Hepatocyte (in vitro differentiated cells): ENCODE measurements at regions not wholly inside any gene's neighbourhood (a gene's known extent, or its start where the extent isn't known, plus 50 kb on each side); places are given as distances from the start of the nearest gene placed in this dataset.

ENCODE experiments used
- DNase-seq: peaks from one replicate; pipeline ENCODE4 v3.0.0-alpha.2; 2016; ENCODE audit warnings: low spot score
- H2AFZ ChIP-seq: fragments of 200-600 bp; sonication (generic); 2 replicates; pipeline ENCODE4 v1.6.0; 2016; ENCODE audit warnings: antibody characterized with exemption, mild to moderate bottlenecking
- H3K27ac ChIP-seq: fragments of 200-600 bp; sonication (generic); 2 replicates; pipeline ENCODE4 v1.5.1; 2016; ENCODE audit warnings: mild to moderate bottlenecking
- H3K27me3 ChIP-seq: fragments of 200-600 bp; sonication (generic); 2 replicates; pipeline ENCODE4 v1.6.1; 2016
- H3K36me3 ChIP-seq: fragments of 200-600 bp; sonication (generic); replicated peaks from 2 replicates; pipeline ENCODE4 v1.5.1; 2016; ENCODE audit warnings: low read depth; ENCODE audit not compliant: insufficient read depth
- H3K4me1 ChIP-seq: fragments of 200-600 bp; sonication (generic); 2 replicates; pipeline ENCODE4 v1.5.1; 2016; ENCODE audit warnings: mild to moderate bottlenecking, moderate library complexity; ENCODE audit not compliant: insufficient read depth
- H3K4me2 ChIP-seq: fragments of 200-600 bp; sonication (generic); 2 replicates; pipeline ENCODE4 v1.6.0; 2016
- H3K4me3 ChIP-seq: fragments of 200-600 bp; sonication (generic); 2 replicates; pipeline ENCODE4 v1.5.1; 2016; ENCODE audit warnings: mild to moderate bottlenecking
- H3K79me2 ChIP-seq: fragments of 200-600 bp; sonication (generic); 2 replicates; pipeline ENCODE4 v1.6.0; 2017; ENCODE audit warnings: mild to moderate bottlenecking
- H3K9me2 ChIP-seq: fragments of 200-600 bp; sonication (generic); replicated peaks from 2 replicates; pipeline ENCODE4 v1.6.0; 2017; ENCODE audit warnings: mild to moderate bottlenecking; ENCODE audit not compliant: insufficient read depth
- H3K9me3 ChIP-seq: fragments of 200-600 bp; sonication (generic); 2 replicates; pipeline ENCODE4 v1.5.1; 2016; ENCODE audit warnings: low read depth, mild to moderate bottlenecking
- H4K20me1 ChIP-seq: fragments of 200-600 bp; sonication (generic); 2 replicates; pipeline ENCODE4 v1.6.0; 2016; ENCODE audit warnings: mild to moderate bottlenecking; ENCODE audit not compliant: insufficient read depth, poor library complexity, severe bottlenecking
- CTCF ChIP-seq: fragments of 200-600 bp; sonication (generic); IDR thresholded peaks from 2 replicates; pipeline ENCODE4 v1.5.1; 2016; ENCODE audit warnings: antibody characterized with exemption, mild to moderate bottlenecking; ENCODE audit not compliant: poor library complexity
- EZH2 ChIP-seq: fragments of 200-600 bp; sonication (generic); IDR thresholded peaks from 2 replicates; pipeline ENCODE4 v1.6.1; 2016; ENCODE audit warnings: antibody characterized with exemption, mild to moderate bottlenecking, borderline replicate concordance
- EZH2phosphoT487 ChIP-seq: fragments of 200-600 bp; sonication (generic); IDR thresholded peaks from one replicate; pipeline ENCODE4 v1.6.1; 2018; ENCODE audit warnings: antibody characterized with exemption, mild to moderate bottlenecking, low read depth, moderate library complexity; ENCODE audit not compliant: unreplicated experiment, severe bottlenecking
- WGBS: methylation state at CpG from one replicate; pipeline ENCODE4 v1.1.6; 2016; ENCODE audit warnings: low lambda C conversion rate; ENCODE audit errors: missing lambda C conversion rate; 5-methylcytosine and 5-hydroxymethylcytosine counted together

DNA sequence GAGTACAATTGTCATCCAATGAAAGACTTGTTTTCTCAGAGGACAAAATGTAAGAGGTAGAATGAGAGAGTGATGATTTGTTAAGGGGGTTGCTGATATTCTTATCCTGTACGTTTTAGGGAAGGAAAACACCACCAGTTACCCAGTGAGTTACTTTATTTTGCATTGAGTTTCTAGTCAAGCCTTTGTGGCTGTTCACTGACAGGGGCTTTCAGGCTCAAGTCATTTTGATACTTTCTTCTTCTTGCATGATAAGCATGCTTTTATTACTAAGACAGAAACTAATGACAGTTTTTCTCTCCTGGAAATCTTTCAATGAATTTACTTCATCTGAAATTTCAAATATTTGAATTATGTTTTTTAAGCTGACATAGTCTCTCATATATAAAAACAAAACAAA is 710.2 kb upstream of the POM121L12 start:
- DNase-seq = no peak
- Histone ChIP-seq H4K20me1 (no peaks in the 10 kb centered on the region), H3K79me2 (no peaks in the 10 kb centered on the region), H2AFZ (no peak overlapping the region), H3K4me1 (no peaks in the 10 kb centered on the region), H3K27me3 (no peaks in the 10 kb centered on the region), H3K9me3 (no peaks in the 10 kb centered on the region), H3K27ac (no peak overlapping the region), H3K9me2 (no peaks in the 10 kb centered on the region), H3K36me3 (no peaks in the 10 kb centered on the region), H3K4me2 (no peak overlapping the region), H3K4me3 (no peak overlapping the region)
- WGBS = 68% methylated on average over 1 of the region's 1 CpG
- TF ChIP-seq EZH2 (no peak), EZH2phosphoT487 (no peak), CTCF (no peak)

- H3K27ac ChIP-seq = no peak overlapping the region
- no peaks in the 10 kb centered on the region for H4K20me1 ChIP-seq
- H3K4me2 ChIP-seq = no peak overlapping the region
- no peaks in the 10 kb centered on the region for H3K9me3 ChIP-seq
- TF ChIP-seq EZH2 (no peak), EZH2phosphoT487 (no peak), CTCF (no peak)
- H3K79me2 ChIP-seq = no peaks in the 10 kb centered on the region
- H3K9me2 ChIP-seq = no peaks in the 10 kb centered on the region
- H3K4me3 ChIP-seq = no peak overlapping the region
- H3K4me1 ChIP-seq = no peaks in the 10 kb centered on the region
- DNase-seq = no peak
- H3K27me3 ChIP-seq = no peaks in the 10 kb centered on the region
- no peaks in the 10 kb centered on the region for H3K36me3 ChIP-seq
- 83% methylated on average over 1 of the region's 1 CpG for WGBS
- no peak overlapping the region for H2AFZ ChIP-seq
Observed at GRCh38 chr7:52323202-52323746, 712.2 kb upstream of the POM121L12 start.

DNA sequence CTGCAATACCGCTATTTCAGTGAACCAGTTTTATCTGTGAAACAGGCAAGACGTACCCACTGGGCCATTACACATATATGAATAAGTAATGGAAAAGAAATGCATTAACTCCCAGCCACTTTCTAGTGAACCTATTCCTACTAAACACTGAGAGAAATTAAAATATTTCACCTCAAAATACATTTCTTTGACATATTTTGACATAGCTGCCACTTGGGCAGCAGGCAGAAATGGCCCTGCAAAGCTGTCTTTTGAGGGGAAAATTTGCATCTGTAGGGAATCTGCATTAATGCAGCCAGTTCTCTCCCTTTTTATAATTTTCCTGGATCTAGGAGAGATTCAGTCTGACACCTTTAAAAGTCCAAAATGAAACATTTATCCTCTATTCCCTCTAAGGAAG is 714.8 kb upstream of the POM121L12 start:
- Histone ChIP-seq H3K9me3 (no peaks in the 10 kb centered on the region), H3K4me2 (no peak overlapping the region), H3K4me1 (peaks cover 4% of the 10 kb centered on the region), H2AFZ (no peak overlapping the region), H3K27ac (no peak overlapping the region), H3K36me3 (no peaks in the 10 kb centered on the region), H3K4me3 (no peak overlapping the region), H3K27me3 (no peaks in the 10 kb centered on the region), H3K79me2 (no peaks in the 10 kb centered on the region), H4K20me1 (no peaks in the 10 kb centered on the region), H3K9me2 (no peaks in the 10 kb centered on the region)
- DNase-seq = no peak
- TF ChIP-seq EZH2phosphoT487 = no peak
- TF ChIP-seq EZH2 = no peak
- no peak for TF ChIP-seq CTCF
- WGBS = 94% methylated on average over 2 of the region's 2 CpGs

DNA sequence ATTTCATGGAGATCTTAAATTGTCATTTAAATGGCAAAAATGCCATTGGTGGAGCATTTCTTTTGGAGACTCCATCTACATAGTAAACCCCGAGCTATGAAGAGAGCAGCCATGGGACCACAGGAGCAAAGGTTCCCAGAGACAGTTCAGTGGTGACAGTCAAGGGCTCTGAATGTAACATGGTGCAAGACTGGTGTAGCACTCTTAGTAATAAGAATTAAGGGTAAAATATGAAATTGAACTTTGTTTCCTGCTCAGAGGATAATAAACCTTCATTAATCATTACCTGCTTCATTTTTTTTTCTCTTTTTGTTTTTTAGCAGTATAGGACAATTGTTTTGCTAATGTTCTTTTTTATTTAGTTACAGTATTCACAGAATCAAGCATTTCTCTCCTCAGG is 717.5 kb upstream of the POM121L12 start:
- Histone ChIP-seq H3K79me2 (no peaks in the 10 kb centered on the region), H3K4me2 (no peak overlapping the region), H3K9me3 (no peaks in the 10 kb centered on the region), H3K36me3 (no peaks in the 10 kb centered on the region), H3K9me2 (no peaks in the 10 kb centered on the region), H3K27ac (peak overlapping the region; percentile 28), H4K20me1 (no peaks in the 10 kb centered on the region), H2AFZ (no peak overlapping the region), H3K4me3 (no peak overlapping the region), H3K27me3 (no peaks in the 10 kb centered on the region), H3K4me1 (peaks cover 4% of the 10 kb centered on the region)
- no peak for TF ChIP-seq CTCF
- TF ChIP-seq EZH2phosphoT487 = no peak
- no peak for TF ChIP-seq EZH2
- 96% methylated on average over 1 of the region's 1 CpG for WGBS
- no peak for DNase-seq
